Effector CD8-positive, alpha-beta T cell (primary cell): ENCODE measurements at regions not wholly inside any gene's neighbourhood (a gene's known extent, or its start where the extent isn't known, plus 50 kb on each side); places are given as distances from the start of the nearest gene placed in this dataset.
"Not testable (repeated sequence)": the region's sequence is repeated elsewhere in the genome, so short reads cannot be mapped to it uniquely, and the experiment has no call there.

ENCODE experiments used
- DNase-seq: peaks from one replicate; lab custom pipeline; 2025; lab: John Stamatoyannopoulos, UW

- no peak for DNase-seq
Observed at GRCh38 chr7:69502358-69502757, 95.9 kb upstream of the AUTS2 start.

- no peak for DNase-seq
Observed at GRCh38 chr7:69504733-69505420, 93.4 kb upstream of the AUTS2 start.

- DNase-seq: no peak
Observed at GRCh38 chr7:69508736-69509135, 89.5 kb upstream of the AUTS2 start.

- no peak for DNase-seq
Observed at GRCh38 chr7:69510114-69510513, 88.2 kb upstream of the AUTS2 start.

GRCh38 chr7:69515495-69516212, 82.6 kb upstream of the AUTS2 start:
- no peak for DNase-seq

- DNase-seq: no peak
Observed at GRCh38 chr7:69516238-69516820, 81.9 kb upstream of the AUTS2 start.

GRCh38 chr7:69517985-69518704, 80.1 kb upstream of the AUTS2 start:
- no peak for DNase-seq

- no peak for DNase-seq
Observed at GRCh38 chr7:69518705-69519077, 79.6 kb upstream of the AUTS2 start.

- DNase-seq: no peak
Observed at GRCh38 chr7:69526570-69526969, 71.7 kb upstream of the AUTS2 start.

GRCh38 chr7:69527706-69528105, 70.6 kb upstream of the AUTS2 start:
- no peak for DNase-seq

- no peak for DNase-seq
Observed at GRCh38 chr7:69531050-69531449, 67.2 kb upstream of the AUTS2 start.

- DNase-seq: no peak
Observed at GRCh38 chr7:69534461-69535041, 63.7 kb upstream of the AUTS2 start.

- no peak for DNase-seq
Observed at GRCh38 chr7:69537691-69538090, 60.6 kb upstream of the AUTS2 start.

GRCh38 chr7:69539531-69539930, 58.7 kb upstream of the AUTS2 start:
- no peak for DNase-seq

GRCh38 chr7:69540287-69540686, 58.0 kb upstream of the AUTS2 start:
- no peak for DNase-seq

- DNase-seq: not testable (repeated sequence)
Observed at GRCh38 chr7:69541779-69542432, 56.4 kb upstream of the AUTS2 start.

GRCh38 chr7:69545175-69545574, 53.1 kb upstream of the AUTS2 start:
- no peak for DNase-seq
